SK-N-SH (cell line): ENCODE measurements at regions not wholly inside any gene's neighbourhood (a gene's known extent, or its start where the extent isn't known, plus 50 kb on each side); places are given as distances from the start of the nearest gene placed in this dataset.

Source experiments
- CTCF ChIA-PET: fragments of 300-600, 350-600 bp; formaldehyde crosslinking; extraction: SDS; loops from one replicate; lab custom pipeline; 2021; lab: Yijun Ruan, JAX
- POLR2A ChIA-PET: fragments of 350-600 bp; sonication (Branson Sonifier 250); formaldehyde crosslinking; extraction: SDS; loops from one replicate; lab custom pipeline; 2020; ENCODE audit warnings: antibody characterized with exemption, inconsistent platforms; lab: Yijun Ruan, JAX
- DNase-seq: peaks from one replicate; pipeline ENCODE4 v3.0.0; 2012
- H2AFZ ChIP-seq: fragments of 200-600 bp; sonication (generic); 2 replicates; pipeline ENCODE4 v1.8.1; 2016; ENCODE audit warnings: antibody characterized with exemption, mild to moderate bottlenecking, low read depth
- H3F3A ChIP-seq: fragments of 200-600 bp; sonication (generic); replicated peaks from 2 replicates; pipeline ENCODE3; 2016; ENCODE audit warnings: antibody characterized with exemption, mild to moderate bottlenecking; ENCODE audit not compliant: insufficient read depth
- H3K27ac ChIP-seq, 2 experiments: fragments of 200-500 bp in 1 of 2; fragments of 200-600 bp in 1 of 2; sonication (Bioruptor generic) in 1 of 2; sonication (generic), shearing (Covaris generic) in 1 of 2; 2 replicates each; pipeline versions ENCODE4 v1.5.1 to v1.6.1; 2014 to 2016; ENCODE audit warnings: low read depth in 2 of 2, inconsistent platforms in 1 of 2, low read length in 1 of 2, mild to moderate bottlenecking in 1 of 2, mixed read lengths in 1 of 2
- H3K27me3 ChIP-seq: fragments of 200-600 bp; sonication (generic), shearing (Covaris generic); 2 replicates; pipeline ENCODE4 v1.6.1; 2016; ENCODE audit warnings: mixed run types; ENCODE audit not compliant: insufficient read depth
- H3K36me3 ChIP-seq, 2 experiments: fragments of 200-500 bp in 1 of 2; fragments of 200-600 bp in 1 of 2; sonication (Bioruptor generic) in 1 of 2; sonication (generic) in 1 of 2; replicated peaks in 1 of 2; 2 replicates each; pipeline versions ENCODE3 to v1.5.1; 2014 to 2016; ENCODE audit warnings: low read length in 1 of 2, mild to moderate bottlenecking in 1 of 2; ENCODE audit not compliant: insufficient read depth in 2 of 2, control insufficient read depth in 1 of 2
- H3K4me1 ChIP-seq, 2 experiments: fragments of 200-500 bp in 1 of 2; fragments of 200-600 bp in 1 of 2; sonication (Bioruptor generic) in 1 of 2; sonication (generic), shearing (Covaris generic) in 1 of 2; 2 replicates each; pipeline versions ENCODE4 v1.5.1 to v1.6.1; 2014 to 2016; ENCODE audit warnings: low read depth in 1 of 2, low read length in 1 of 2, mixed run types in 1 of 2; ENCODE audit not compliant: insufficient read depth in 2 of 2, control insufficient read depth in 1 of 2
- H3K4me2 ChIP-seq: fragments of 200-600 bp; sonication (generic), shearing (Covaris generic); 2 replicates; pipeline ENCODE4 v1.6.1; 2017; ENCODE audit warnings: mixed run types
- H3K4me3 ChIP-seq, 2 experiments: fragments of 200-500 bp in 1 of 2; fragments of 200-600 bp in 1 of 2; sonication (Bioruptor generic) in 1 of 2; sonication (generic), shearing (Covaris generic) in 1 of 2; 2 replicates each; pipeline versions ENCODE4 v1.5.1 to v1.8.1; 2014 to 2016; ENCODE audit warnings: low read depth in 2 of 2, inconsistent platforms in 1 of 2, low read length in 1 of 2, mild to moderate bottlenecking in 1 of 2, mixed read lengths in 1 of 2, moderate library complexity in 1 of 2
- H3K79me2 ChIP-seq: fragments of 200-600 bp; sonication (generic); 2 replicates; pipeline ENCODE4 v1.8.1; 2017; ENCODE audit warnings: mild to moderate bottlenecking; ENCODE audit not compliant: insufficient read depth
- H3K9ac ChIP-seq: fragments of 200-600 bp; sonication (generic); 2 replicates; pipeline ENCODE4 v1.6.1; 2017; ENCODE audit warnings: mixed run types
- H3K9me2 ChIP-seq: fragments of 200-600 bp; sonication (generic); 2 replicates; pipeline ENCODE4 v1.6.1; 2017; ENCODE audit warnings: mixed run types
- H3K9me3 ChIP-seq: fragments of 200-600 bp; sonication (generic); 2 replicates; pipeline ENCODE4 v1.6.1; 2017; ENCODE audit warnings: mixed run types, mild to moderate bottlenecking, moderate library complexity
- H4K20me1 ChIP-seq: fragments of 200-600 bp; sonication (generic); 2 replicates; pipeline ENCODE4 v1.6.1; 2017; ENCODE audit warnings: mild to moderate bottlenecking, mixed run types; ENCODE audit not compliant: insufficient read depth
- CHD2 ChIP-seq: fragments of 150-350 bp; IDR thresholded peaks from 2 replicates; pipeline ENCODE4 v1.6.1; 2018; ENCODE audit warnings: low read length; ENCODE audit not compliant: partially characterized antibody
- EZH2phosphoT487 ChIP-seq: fragments of 200-600 bp; sonication (generic); IDR thresholded peaks from 2 replicates; pipeline ENCODE4 v1.6.1; 2017; ENCODE audit warnings: low read depth, mixed run types, mild to moderate bottlenecking, antibody characterized with exemption, moderate library complexity, borderline replicate concordance
- GABPA ChIP-seq: IDR thresholded peaks from 2 replicates; pipeline ENCODE4 v1.4.0; 2012; ENCODE audit warnings: low read depth, mild to moderate bottlenecking
- NRF1 ChIP-seq: IDR thresholded peaks from 2 replicates; pipeline ENCODE4 v1.6.1; 2012; ENCODE audit warnings: low read depth, mild to moderate bottlenecking, low read length
- RAD21 ChIP-seq: IDR thresholded peaks from 2 replicates; pipeline ENCODE4 v1.6.1; 2012; ENCODE audit warnings: mild to moderate bottlenecking, low read length
- RCOR1 ChIP-seq: fragments of 150-350 bp; IDR thresholded peaks from 2 replicates; pipeline ENCODE4 v1.6.1; 2017; ENCODE audit warnings: antibody characterized with exemption, low read length
- REST ChIP-seq: IDR thresholded peaks from 2 replicates; pipeline ENCODE4 v1.6.1; 2012; ENCODE audit warnings: mild to moderate bottlenecking, low read depth, low read length, moderate library complexity
- RFX5 ChIP-seq: IDR thresholded peaks from 2 replicates; pipeline ENCODE4 v1.6.1; 2012; ENCODE audit warnings: mild to moderate bottlenecking, improper control_type of control experiment, low read length
- TAF1 ChIP-seq: IDR thresholded peaks from 2 replicates; pipeline ENCODE4 v1.6.1; 2012; ENCODE audit warnings: low read depth, mild to moderate bottlenecking, low read length, moderate library complexity, borderline replicate concordance
- TCF12 ChIP-seq: IDR thresholded peaks from 2 replicates; pipeline ENCODE4 v1.4.0; 2012
- TEAD4 ChIP-seq: IDR thresholded peaks from 2 replicates; pipeline ENCODE4 v1.4.0; 2012; ENCODE audit warnings: mild to moderate bottlenecking, borderline replicate concordance; ENCODE audit not compliant: insufficient read depth
- YY1 ChIP-seq: IDR thresholded peaks from 2 replicates; pipeline ENCODE4 v1.4.0; 2012; ENCODE audit warnings: low read depth, mild to moderate bottlenecking
- WGBS: methylation state at CpG from one replicate; pipeline ENCODE4 v1.1.6; 2017; ENCODE audit warnings: low lambda C conversion rate; 5-methylcytosine and 5-hydroxymethylcytosine counted together
- TF ChIP-seq, protein P1 (sequence below): IDR thresholded peaks from 2 replicates; pipeline ENCODE4 v1.4.0; 2012; ENCODE audit warnings: low read depth, borderline replicate concordance
- TF ChIP-seq, protein P2 (sequence below): fragments of 200-600 bp; sonication (generic); IDR thresholded peaks from 2 replicates; pipeline ENCODE4 v1.6.1; 2017; ENCODE audit warnings: antibody characterized with exemption, mild to moderate bottlenecking, moderate library complexity
- TF ChIP-seq, protein P3 (sequence below): IDR thresholded peaks from 2 replicates; pipeline ENCODE4 v1.4.0; 2012; ENCODE audit warnings: low read depth, borderline replicate concordance

- Histone ChIP-seq H3K79me2 (no peaks in the 10 kb centered on the region), H3K4me2 (no peak overlapping the region), H3K4me3 (no peak overlapping the region), H3K27me3 (no peaks in the 10 kb centered on the region)
- TF ChIP-seq RCOR1 (no peak), NRF1 (no peak), EZH2phosphoT487 (no peak), YY1 (no peak), RAD21 (no peak), TEAD4 (no peak), CHD2 (no peak), TAF1 (no peak), TCF12 (no peak), GABPA (no peak), RFX5 (no peak), REST (no peak)
- TF ChIP-seq, protein P1, sequence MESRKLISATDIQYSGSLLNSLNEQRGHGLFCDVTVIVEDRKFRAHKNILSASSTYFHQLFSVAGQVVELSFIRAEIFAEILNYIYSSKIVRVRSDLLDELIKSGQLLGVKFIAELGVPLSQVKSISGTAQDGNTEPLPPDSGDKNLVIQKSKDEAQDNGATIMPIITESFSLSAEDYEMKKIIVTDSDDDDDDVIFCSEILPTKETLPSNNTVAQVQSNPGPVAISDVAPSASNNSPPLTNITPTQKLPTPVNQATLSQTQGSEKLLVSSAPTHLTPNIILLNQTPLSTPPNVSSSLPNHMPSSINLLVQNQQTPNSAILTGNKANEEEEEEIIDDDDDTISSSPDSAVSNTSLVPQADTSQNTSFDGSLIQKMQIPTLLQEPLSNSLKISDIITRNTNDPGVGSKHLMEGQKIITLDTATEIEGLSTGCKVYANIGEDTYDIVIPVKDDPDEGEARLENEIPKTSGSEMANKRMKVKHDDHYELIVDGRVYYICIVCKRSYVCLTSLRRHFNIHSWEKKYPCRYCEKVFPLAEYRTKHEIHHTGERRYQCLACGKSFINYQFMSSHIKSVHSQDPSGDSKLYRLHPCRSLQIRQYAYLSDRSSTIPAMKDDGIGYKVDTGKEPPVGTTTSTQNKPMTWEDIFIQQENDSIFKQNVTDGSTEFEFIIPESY, result no peak
- TF ChIP-seq, protein P2, sequence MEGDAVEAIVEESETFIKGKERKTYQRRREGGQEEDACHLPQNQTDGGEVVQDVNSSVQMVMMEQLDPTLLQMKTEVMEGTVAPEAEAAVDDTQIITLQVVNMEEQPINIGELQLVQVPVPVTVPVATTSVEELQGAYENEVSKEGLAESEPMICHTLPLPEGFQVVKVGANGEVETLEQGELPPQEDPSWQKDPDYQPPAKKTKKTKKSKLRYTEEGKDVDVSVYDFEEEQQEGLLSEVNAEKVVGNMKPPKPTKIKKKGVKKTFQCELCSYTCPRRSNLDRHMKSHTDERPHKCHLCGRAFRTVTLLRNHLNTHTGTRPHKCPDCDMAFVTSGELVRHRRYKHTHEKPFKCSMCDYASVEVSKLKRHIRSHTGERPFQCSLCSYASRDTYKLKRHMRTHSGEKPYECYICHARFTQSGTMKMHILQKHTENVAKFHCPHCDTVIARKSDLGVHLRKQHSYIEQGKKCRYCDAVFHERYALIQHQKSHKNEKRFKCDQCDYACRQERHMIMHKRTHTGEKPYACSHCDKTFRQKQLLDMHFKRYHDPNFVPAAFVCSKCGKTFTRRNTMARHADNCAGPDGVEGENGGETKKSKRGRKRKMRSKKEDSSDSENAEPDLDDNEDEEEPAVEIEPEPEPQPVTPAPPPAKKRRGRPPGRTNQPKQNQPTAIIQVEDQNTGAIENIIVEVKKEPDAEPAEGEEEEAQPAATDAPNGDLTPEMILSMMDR, result no peak
- TF ChIP-seq, protein P3, sequence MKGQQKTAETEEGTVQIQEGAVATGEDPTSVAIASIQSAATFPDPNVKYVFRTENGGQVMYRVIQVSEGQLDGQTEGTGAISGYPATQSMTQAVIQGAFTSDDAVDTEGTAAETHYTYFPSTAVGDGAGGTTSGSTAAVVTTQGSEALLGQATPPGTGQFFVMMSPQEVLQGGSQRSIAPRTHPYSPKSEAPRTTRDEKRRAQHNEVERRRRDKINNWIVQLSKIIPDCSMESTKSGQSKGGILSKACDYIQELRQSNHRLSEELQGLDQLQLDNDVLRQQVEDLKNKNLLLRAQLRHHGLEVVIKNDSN, result no peak
- TF ChIP-seq, all 33 proteins: peak for 0
- no peaks in the 10 kb centered on the region for H3F3A ChIP-seq
- POLR2A ChIA-PET, result no interaction called here
- H3K36me3 ChIP-seq, result no peaks in the 10 kb centered on the region
- CTCF ChIA-PET, result interaction anchor here (1.0 kb wide), 1 partner anchor 299 kb away, joined by 3 read pairs; no protein-coding TSS in a partner anchor
- DNase-seq, result no peak
- no peak overlapping the region for H2AFZ ChIP-seq
- no peaks in the 10 kb centered on the region; a peak in 1 of 4 replicates for H3K4me1 ChIP-seq
- no peaks in the 10 kb centered on the region for H3K9me3 ChIP-seq
- H3K9me2 ChIP-seq, result no peaks in the 10 kb centered on the region
- no peak overlapping the region for H3K27ac ChIP-seq
- H4K20me1 ChIP-seq, result no peaks in the 10 kb centered on the region
- no peak overlapping the region for H3K9ac ChIP-seq
- 23% methylated on average over 4 of the region's 4 CpGs for WGBS
These were observed 1462.1 kb downstream of the FSTL5 start for GRCh38 chr4:160701671-160702070.
